AG20443 (cell line): ENCODE measurements at regions not wholly inside any gene's neighbourhood (a gene's known extent, or its start where the extent isn't known, plus 50 kb on each side); places are given as distances from the start of the nearest gene placed in this dataset.

ENCODE experiments used
- DNase-seq: peaks from one replicate; pipeline ENCODE4 v3.0.0; 2012; ENCODE audit warnings: low spot score, mixed read lengths

DNA sequence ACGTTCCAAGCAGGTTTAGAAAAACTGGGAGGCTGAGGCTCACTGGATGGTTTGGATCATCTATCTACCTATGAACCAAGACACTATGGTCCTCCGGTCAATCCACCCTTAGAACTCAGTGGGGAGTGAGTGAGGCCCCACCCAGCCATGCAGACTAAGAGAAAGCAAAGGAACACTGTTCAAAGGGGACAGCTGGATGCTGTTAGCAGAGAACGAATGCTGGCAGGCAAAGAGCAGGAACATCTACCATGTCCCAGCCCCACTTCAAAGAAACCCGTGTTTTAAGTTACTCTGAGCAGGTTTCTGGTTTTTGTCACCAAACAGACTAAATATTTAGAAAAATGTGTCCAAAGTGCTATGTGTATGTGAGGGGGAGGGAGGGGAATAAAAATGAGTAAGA is 183.4 kb upstream of the XYLT1 start:
- DNase-seq, result no peak

DNA sequence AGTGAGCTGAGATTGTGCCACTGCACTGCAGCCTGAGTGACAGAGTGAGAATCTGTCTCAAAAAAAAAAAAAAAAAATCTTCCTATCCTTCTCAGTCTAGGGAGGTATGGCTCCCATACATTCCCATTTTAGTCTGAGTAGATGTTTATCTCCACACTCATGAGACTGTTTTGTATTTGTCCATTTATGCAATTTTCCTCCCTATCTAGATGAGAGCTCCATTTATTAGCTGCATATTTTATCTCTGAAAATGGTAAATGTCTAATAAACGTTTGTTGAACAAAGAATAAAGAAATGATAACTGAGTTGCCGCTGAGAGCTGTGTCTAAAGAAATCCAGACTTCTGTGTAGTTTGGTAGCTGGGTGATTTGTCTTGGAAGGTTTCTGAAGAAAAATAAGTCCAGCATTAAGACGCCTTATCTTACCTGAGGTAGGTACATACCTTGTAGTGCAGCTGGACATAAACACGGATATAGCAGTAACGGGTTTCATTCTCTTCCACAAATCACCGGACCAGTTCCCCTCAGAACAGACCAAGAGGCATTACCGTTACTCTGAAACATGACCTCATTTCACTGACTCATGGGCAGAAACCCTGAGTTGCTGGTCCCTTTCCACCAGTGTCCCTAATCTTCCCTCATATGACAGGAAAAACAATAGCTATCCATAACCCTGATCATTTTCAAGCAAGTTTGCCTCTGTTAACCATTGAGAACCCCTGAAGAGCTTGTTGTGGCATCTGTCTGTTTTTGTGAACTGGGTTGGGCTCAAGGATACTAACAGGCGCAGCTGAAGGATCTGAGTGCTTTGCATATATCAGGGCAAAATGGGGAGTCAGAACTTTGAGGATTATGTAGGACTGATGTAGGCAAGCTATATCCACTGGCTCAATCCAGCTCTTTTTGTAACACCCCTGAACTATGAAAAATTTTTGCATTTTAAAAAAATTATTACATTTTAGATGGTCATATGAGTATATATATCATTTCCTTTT is 177.4 kb upstream of the XYLT1 start:
- DNase-seq, result peak; percentile 70

GRCh38 chr16:17643935-17644334 is 173.2 kb upstream of the XYLT1 start:
- no peak for DNase-seq

DNA sequence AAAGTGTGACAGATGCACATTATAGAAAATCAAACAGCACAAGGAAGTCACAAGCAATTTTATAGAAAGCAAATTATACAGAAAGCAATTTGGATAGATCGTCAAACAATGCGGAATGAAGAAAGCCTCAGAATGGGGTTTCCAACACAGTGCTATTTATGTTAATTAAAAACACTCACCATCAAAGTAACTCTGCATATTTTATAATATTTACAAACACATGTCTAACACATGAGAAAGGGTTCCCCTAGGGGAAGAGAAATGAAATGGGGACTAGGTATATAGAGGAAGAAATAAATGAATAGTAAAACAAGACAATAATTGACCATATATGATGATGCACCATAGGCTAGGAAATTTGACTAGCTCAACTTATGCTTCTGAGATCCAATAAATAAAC is 171.2 kb upstream of the XYLT1 start:
- DNase-seq, result no peak

- DNase-seq, result no peak
Measured at GRCh38 chr16:17638134-17638533, 167.4 kb upstream of the XYLT1 start.

DNA sequence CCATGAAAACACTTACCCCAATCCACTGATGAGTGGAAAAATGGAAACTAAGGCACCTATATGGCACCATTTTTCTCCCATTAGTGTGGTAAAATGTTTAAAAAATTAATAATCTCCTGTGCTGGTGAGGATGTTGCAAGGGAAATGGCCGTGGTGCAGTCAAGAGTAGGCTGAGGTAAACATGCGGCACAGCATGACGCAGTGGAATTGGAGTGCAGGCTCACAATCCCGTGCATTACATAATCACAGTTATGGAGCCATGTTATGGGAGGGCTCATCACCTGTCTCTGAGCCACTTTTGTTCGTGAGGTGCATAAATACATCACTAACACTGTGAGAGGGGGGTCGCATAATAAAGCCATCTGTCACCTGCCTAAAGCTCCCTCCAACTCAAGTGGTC is 164.4 kb upstream of the XYLT1 start:
- no peak for DNase-seq

GRCh38 chr16:17633181-17633951 is 162.6 kb upstream of the XYLT1 start:
- DNase-seq, result peak; percentile 61

DNA sequence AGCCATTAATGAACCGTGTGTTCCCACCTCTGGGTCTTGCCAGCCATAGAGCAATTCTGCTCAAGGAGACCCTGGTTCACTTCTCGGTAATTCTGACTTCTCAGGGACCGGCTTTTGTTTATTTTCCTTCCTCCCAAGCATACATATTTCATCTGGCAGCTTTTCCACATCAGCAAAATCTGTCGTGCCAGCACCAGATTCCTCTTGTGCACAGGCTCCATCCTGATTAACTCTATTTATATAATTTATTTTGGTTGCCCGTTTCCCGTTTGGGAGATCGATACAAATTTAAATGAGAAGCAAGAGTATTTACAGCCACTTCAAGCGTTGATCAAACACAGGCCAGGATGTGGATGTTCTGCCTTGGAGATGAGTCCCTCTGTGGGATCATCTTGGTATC is 161.9 kb upstream of the XYLT1 start:
- DNase-seq, result no peak

GRCh38 chr16:17629936-17630335 is 159.2 kb upstream of the XYLT1 start:
- DNase-seq, result no peak

- DNase-seq, result no peak
Measured at GRCh38 chr16:17628983-17629382, 158.2 kb upstream of the XYLT1 start.

- no peak for DNase-seq
Measured at GRCh38 chr16:17622366-17622765, 151.6 kb upstream of the XYLT1 start.

- no peak for DNase-seq
Measured at GRCh38 chr16:17619261-17619660, 148.5 kb upstream of the XYLT1 start.

DNA sequence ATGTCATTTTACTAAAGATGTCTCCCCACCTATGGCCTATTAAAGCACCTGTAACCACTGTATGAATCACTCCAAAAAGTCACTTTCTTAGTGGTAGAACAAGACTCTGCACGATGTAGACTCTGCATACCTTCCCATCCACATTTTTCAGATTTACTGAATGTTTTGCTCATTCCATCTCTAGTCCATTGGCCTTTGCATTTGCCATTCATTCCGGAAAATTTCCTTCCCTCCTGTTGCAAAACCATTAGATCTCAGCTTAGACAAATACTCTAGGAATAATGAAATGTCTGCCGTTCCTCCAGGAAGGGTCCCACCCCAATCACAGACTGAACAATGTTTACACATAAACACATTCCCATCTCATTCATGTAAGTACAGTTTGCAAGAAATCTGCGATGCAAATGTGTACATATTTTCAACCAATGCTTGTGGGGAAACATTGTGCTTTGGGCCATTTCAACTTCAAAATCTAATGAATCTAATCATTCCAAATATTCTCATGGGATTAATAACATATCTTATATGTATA is 146.3 kb upstream of the XYLT1 start:
- no peak for DNase-seq

- no peak for DNase-seq
Measured at GRCh38 chr16:17612336-17612735, 141.6 kb upstream of the XYLT1 start.

DNA sequence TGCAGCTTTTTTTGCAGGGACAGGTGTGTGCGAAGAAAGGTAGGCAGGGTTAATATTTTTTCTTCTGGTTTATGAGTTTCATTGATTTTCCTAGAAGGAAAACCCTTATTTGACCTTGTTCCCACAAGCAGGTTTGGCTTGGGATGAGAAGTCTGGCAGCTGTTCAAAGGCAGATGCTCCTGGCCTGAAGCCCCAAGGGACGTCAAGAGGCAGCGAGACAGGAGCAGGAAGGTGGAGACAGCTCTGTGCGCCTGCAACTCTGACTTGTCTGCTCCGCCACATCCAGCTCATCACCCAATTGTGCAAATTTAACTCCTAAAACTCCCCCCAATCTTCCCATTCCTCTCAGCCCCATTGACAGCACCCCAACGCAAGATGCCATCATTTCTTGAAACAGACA is 136.8 kb upstream of the XYLT1 start:
- no peak for DNase-seq

DNA sequence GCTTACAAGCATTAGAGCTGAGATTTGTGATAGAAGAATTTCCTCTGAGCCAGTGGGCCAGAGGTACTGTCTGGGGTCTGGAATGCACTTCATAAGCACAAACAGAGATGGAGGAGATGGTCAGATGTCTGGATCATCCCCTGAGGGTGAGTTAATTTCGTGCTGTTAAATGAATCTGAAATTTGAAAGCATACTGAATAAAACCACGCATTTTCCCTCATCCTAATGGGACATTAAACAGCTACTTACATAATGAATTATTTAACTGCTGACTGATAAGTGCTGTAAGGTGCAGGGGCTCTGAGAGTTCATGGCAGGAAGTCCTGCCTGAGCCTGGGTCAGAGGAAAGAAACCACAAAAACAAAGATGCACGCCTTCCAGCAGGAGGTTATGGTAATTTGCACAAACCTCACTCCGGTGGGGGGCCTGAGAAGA is 136.3 kb upstream of the XYLT1 start:
- DNase-seq, result no peak

- no peak for DNase-seq
Measured at GRCh38 chr16:17606460-17606859, 135.7 kb upstream of the XYLT1 start.

- no peak for DNase-seq
Measured at GRCh38 chr16:17605784-17606183, 135.0 kb upstream of the XYLT1 start.

- DNase-seq, result no peak
Measured at GRCh38 chr16:17603626-17604025, 132.9 kb upstream of the XYLT1 start.

GRCh38 chr16:17602678-17603077 is 131.9 kb upstream of the XYLT1 start:
- no peak for DNase-seq

DNA sequence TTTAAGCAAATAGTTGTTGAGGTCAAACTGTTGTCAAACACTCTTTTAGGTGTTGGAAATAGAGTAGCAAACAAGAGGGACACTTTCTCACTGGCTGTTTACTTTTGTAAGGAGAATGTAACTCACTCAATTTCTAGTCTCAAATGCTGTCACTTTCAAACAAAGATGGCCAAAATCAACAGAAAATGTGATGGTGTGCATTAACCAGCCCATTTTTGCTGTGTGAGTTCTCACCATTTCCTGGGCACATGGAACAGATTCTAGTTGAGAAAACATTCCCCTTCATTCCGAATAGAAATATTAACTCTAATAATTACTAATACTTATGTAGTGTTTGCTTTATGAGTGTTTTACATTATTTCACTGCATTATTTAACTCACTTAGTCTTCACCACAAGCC is 128.2 kb upstream of the XYLT1 start:
- no peak for DNase-seq

- DNase-seq, result peak; percentile 18
Measured at GRCh38 chr16:17591655-17592405, 121.1 kb upstream of the XYLT1 start.
